ENCODE measurements at regions not wholly inside any gene's neighbourhood (a gene's known extent, or its start where the extent isn't known, plus 50 kb on each side); places are given as distances from the start of the nearest gene placed in this dataset.

DNA sequence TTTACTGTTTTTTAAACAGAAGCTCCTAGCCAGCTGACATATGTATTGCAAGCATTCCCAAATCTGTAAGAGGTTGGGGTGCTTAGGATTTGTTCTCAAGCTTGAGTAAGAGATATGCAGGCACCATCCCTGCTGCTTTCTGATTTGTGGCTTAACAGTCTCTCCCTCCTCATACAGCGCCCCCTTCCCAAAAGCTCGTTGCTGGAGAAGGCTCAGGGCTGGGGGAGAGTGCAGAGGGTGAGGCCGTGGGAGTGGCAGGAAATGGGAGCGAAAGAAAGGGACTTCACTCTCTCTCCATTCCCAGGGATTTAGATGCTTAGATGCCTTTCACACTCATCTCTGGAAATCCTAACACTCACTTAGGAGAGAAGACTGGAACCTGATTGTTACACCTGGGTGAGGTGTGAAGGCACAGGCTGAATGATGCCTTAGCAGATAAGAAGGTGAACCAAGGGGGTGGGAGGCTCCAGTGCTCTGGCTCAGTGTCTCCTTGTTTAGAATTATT lies 172.0 kb downstream of the C12orf75 start:
- H3K36me3 ChIP-seq (ENCODE audit: control insufficient read depth, insufficient read depth, low read length): no peaks in the 10 kb centered on the region
- TF ChIP-seq CTCF (IDR thresholded peaks at IDR 0.05): no peak
- no peak overlapping the region for H3K27ac ChIP-seq
- no peak overlapping the region for H3K9ac ChIP-seq
- H3K27me3 ChIP-seq (ENCODE audit: control insufficient read depth, insufficient read depth, low read length): no peaks in the 10 kb centered on the region
- no peak overlapping the region for H3K4me2 ChIP-seq (ENCODE audit: low read length)
- H3K79me2 ChIP-seq: no peaks in the 10 kb centered on the region
- no peaks in the 10 kb centered on the region for H3K9me3 ChIP-seq (ENCODE audit: control insufficient read depth, low read length)
- H2AFZ ChIP-seq: peak overlapping the region; percentile 38
- H3K4me3 ChIP-seq (ENCODE audit: low read depth, low read length): no peak overlapping the region
- peaks cover 9% of the 10 kb centered on the region for H3K4me1 ChIP-seq

- Histone ChIP-seq H3K27ac (no peak overlapping the region), H3K27me3 (ENCODE audit: control insufficient read depth, insufficient read depth, low read length) (no peaks in the 10 kb centered on the region), H3K4me3 (ENCODE audit: low read depth, low read length) (no peak overlapping the region), H3K4me1 (peaks cover 9% of the 10 kb centered on the region), H3K79me2 (no peaks in the 10 kb centered on the region), H3K9me3 (ENCODE audit: control insufficient read depth, low read length) (no peaks in the 10 kb centered on the region), H3K36me3 (ENCODE audit: control insufficient read depth, insufficient read depth, low read length) (no peaks in the 10 kb centered on the region), H2AFZ (no peak overlapping the region), H3K9ac (no peak overlapping the region), H3K4me2 (ENCODE audit: low read length) (no peak overlapping the region)
- no peak for TF ChIP-seq CTCF (IDR thresholded peaks at IDR 0.05)
Observed at GRCh38 chr12:105503619-105504018, 173.1 kb downstream of the C12orf75 start.

DNA sequence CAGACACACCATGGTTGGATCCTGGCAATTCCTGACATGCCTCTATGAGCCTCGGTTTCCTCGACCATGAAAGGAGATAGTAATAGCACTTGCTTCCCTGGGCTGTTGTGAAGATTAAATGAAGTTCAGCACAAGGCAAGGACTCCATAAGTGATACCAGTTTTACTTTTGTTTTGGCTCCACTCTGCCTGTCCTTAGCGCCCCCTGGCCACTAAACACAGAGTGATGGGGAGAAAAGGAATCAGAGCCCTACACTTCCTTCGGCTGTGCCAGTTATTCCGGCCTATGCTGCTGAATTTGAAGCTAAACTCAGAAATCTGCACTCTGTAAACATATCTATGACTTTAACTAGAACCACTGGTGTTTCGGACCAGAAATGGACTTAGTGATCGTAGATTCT lies 173.8 kb downstream of the C12orf75 start:
- Histone ChIP-seq H3K27me3 (ENCODE audit: control insufficient read depth, insufficient read depth, low read length) (no peaks in the 10 kb centered on the region), H3K9me3 (ENCODE audit: control insufficient read depth, low read length) (no peaks in the 10 kb centered on the region), H3K4me2 (ENCODE audit: low read length) (no peak overlapping the region), H3K4me1 (peaks cover 9% of the 10 kb centered on the region), H3K9ac (no peak overlapping the region), H2AFZ (no peak overlapping the region), H3K27ac (no peak overlapping the region), H3K36me3 (ENCODE audit: control insufficient read depth, insufficient read depth, low read length) (no peaks in the 10 kb centered on the region), H3K4me3 (ENCODE audit: low read depth, low read length) (no peak overlapping the region), H3K79me2 (no peaks in the 10 kb centered on the region)
- TF ChIP-seq CTCF (IDR thresholded peaks at IDR 0.05): no peak

- H3K9ac ChIP-seq: no peak overlapping the region
- H3K4me1 ChIP-seq: peaks cover 9% of the 10 kb centered on the region
- H3K27me3 ChIP-seq (ENCODE audit: control insufficient read depth, insufficient read depth, low read length): no peaks in the 10 kb centered on the region
- no peak overlapping the region for H3K4me2 ChIP-seq (ENCODE audit: low read length)
- no peak overlapping the region for H3K4me3 ChIP-seq (ENCODE audit: low read depth, low read length)
- no peaks in the 10 kb centered on the region for H3K79me2 ChIP-seq
- H3K9me3 ChIP-seq (ENCODE audit: control insufficient read depth, low read length): no peaks in the 10 kb centered on the region
- no peak for TF ChIP-seq CTCF (IDR thresholded peaks at IDR 0.05)
- no peak overlapping the region for H3K27ac ChIP-seq
- no peak overlapping the region for H2AFZ ChIP-seq
- no peaks in the 10 kb centered on the region for H3K36me3 ChIP-seq (ENCODE audit: control insufficient read depth, insufficient read depth, low read length)
Observed at GRCh38 chr12:105506678-105507310, 176.3 kb downstream of the C12orf75 start.
